Adrenal gland (tissue), 5 donors: ENCODE measurements at regions not wholly inside any gene's neighbourhood (a gene's known extent, or its start where the extent isn't known, plus 50 kb on each side); places are given as distances from the start of the nearest gene placed in this dataset.

Experiments used
- POLR2A ChIP-seq, 2 donors: fragments of 450-650 bp; IDR thresholded peaks; one replicate each; pipeline ENCODE4 v1.6.1; 2017; ENCODE audit warnings: antibody characterized with exemption in 2 of 2, mild to moderate bottlenecking in 2 of 2, moderate library complexity in 1 of 2
- TF ChIP-seq, protein P1 (sequence below), 6 experiments: fragments of 450-650 bp in 4 of 6; fragments of 200-600 bp in 2 of 6; sonication (generic) in 1 of 6; IDR thresholded peaks; 1 replicate in 5 of 6; 2 replicates in 1 of 6; pipeline versions ENCODE4 v1.5.1 to v1.8.0; 2016 to 2021; ENCODE audit warnings: antibody characterized with exemption in 6 of 6, mild to moderate bottlenecking in 2 of 6, moderate library complexity in 1 of 6
- donor health status: DM: no; HTN: no; CAD: no.

DNA sequence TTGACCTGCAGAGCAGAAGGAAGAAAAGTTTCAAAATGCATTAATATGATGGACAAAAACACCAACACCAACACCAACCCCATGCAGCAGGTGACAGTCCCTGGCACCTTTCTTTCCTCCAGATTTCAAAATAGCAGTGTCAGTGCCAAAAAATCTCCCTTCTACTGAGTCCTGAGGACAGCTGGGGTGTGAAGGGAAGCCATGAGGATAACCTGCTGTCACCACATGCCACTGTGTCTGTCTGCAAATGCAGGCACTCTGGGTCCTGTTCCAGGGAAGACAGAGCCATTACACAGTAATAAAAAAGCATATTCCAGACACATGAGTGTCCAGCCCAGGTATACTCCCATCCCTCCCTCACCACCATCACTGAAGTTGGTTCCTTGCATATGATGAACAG is 187.5 kb downstream of the BMP15 start:
- TF ChIP-seq, protein P1, sequence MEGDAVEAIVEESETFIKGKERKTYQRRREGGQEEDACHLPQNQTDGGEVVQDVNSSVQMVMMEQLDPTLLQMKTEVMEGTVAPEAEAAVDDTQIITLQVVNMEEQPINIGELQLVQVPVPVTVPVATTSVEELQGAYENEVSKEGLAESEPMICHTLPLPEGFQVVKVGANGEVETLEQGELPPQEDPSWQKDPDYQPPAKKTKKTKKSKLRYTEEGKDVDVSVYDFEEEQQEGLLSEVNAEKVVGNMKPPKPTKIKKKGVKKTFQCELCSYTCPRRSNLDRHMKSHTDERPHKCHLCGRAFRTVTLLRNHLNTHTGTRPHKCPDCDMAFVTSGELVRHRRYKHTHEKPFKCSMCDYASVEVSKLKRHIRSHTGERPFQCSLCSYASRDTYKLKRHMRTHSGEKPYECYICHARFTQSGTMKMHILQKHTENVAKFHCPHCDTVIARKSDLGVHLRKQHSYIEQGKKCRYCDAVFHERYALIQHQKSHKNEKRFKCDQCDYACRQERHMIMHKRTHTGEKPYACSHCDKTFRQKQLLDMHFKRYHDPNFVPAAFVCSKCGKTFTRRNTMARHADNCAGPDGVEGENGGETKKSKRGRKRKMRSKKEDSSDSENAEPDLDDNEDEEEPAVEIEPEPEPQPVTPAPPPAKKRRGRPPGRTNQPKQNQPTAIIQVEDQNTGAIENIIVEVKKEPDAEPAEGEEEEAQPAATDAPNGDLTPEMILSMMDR (IDR thresholded peaks at IDR 0.05), result no peak
- TF ChIP-seq POLR2A (IDR thresholded peaks at IDR 0.05), result no peak
